Fibroblast of villous mesenchyme (primary cell): ENCODE measurements at regions not wholly inside any gene's neighbourhood (a gene's known extent, or its start where the extent isn't known, plus 50 kb on each side); places are given as distances from the start of the nearest gene placed in this dataset.
"Not testable (repeated sequence)": the region's sequence is repeated elsewhere in the genome, so short reads cannot be mapped to it uniquely, and the experiment has no call there.

Source experiments
- DNase-seq: peaks from one replicate; pipeline ENCODE4 v3.0.0-alpha.2; 2010; ENCODE audit warnings: low read depth
- H3K4me3 ChIP-seq: 2 replicates; pipeline ENCODE4 v1.5.1; 2011; ENCODE audit warnings: low read depth, mild to moderate bottlenecking, low read length
- TF ChIP-seq, protein P1 (sequence below): IDR thresholded peaks from 2 replicates; pipeline ENCODE4 v1.5.1; 2012; ENCODE audit warnings: low read depth, mild to moderate bottlenecking, low read length; ENCODE audit not compliant: insufficient read depth

- TF ChIP-seq, protein P1, sequence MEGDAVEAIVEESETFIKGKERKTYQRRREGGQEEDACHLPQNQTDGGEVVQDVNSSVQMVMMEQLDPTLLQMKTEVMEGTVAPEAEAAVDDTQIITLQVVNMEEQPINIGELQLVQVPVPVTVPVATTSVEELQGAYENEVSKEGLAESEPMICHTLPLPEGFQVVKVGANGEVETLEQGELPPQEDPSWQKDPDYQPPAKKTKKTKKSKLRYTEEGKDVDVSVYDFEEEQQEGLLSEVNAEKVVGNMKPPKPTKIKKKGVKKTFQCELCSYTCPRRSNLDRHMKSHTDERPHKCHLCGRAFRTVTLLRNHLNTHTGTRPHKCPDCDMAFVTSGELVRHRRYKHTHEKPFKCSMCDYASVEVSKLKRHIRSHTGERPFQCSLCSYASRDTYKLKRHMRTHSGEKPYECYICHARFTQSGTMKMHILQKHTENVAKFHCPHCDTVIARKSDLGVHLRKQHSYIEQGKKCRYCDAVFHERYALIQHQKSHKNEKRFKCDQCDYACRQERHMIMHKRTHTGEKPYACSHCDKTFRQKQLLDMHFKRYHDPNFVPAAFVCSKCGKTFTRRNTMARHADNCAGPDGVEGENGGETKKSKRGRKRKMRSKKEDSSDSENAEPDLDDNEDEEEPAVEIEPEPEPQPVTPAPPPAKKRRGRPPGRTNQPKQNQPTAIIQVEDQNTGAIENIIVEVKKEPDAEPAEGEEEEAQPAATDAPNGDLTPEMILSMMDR, result no peak
- no peak for DNase-seq
- H3K4me3 ChIP-seq, result no peak overlapping the region
Observed at GRCh38 chr5:25444697-25445096, 799.9 kb upstream of the CDH10 start.

DNA sequence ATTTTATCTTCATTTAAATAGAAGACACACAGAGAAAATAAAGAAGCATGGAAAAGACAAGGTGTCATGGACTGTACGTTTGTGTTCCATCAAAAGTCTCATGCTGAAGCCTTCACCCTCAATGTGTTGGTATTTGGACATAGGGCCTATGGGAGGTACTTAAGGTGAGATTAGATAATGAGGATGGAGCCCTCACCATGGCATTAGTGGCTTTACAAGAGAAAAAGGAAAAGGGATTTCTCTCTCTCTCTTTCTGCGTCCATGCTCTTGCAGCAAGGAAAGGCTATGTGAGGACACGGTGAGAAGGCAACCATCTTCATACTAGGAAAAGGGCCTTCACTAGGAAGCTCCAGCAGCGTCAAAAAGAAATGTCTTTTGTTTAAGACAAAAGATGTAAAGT, 797.0 kb upstream of the CDH10 start:
- TF ChIP-seq, protein P1, result no peak
- H3K4me3 ChIP-seq, result no peak overlapping the region
- DNase-seq, result no peak

- TF ChIP-seq, protein P1, result no peak
- no peak overlapping the region for H3K4me3 ChIP-seq
Observed at GRCh38 chr5:25439025-25439424, 794.2 kb upstream of the CDH10 start.

DNA sequence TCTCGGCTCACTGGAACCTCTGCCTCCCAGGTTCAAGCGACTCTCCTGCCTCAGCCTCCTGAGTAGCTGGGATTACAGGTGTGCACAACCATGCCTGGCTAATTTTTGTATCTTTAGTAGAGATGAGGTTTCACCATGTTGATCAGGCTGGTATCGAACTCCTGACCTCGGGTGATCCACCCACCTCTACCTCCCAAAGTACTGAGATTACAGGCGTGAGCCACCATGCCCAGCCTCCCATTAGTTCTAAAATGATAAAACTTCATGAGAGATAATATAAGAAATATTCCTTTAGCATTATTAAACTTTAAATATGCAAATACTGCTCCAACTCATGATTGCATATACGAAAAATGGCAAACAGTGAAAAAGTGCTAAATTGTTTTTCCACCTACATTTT, 793.6 kb upstream of the CDH10 start:
- not testable (repeated sequence) for H3K4me3 ChIP-seq

More at GRCh38 chr5:25439025-25439424, 794.2 kb upstream of the CDH10 start:
- DNase-seq, result no peak

GRCh38 chr5:25436452-25436851, 791.7 kb upstream of the CDH10 start:
- no peak for DNase-seq
- TF ChIP-seq, protein P1, result no peak
- no peak overlapping the region for H3K4me3 ChIP-seq

More for the DNA sequence above, 793.6 kb upstream of the CDH10 start:
- not testable (repeated sequence) for DNase-seq

- TF ChIP-seq, protein P1, result no peak
- no peak overlapping the region for H3K4me3 ChIP-seq
- no peak for DNase-seq
Observed at GRCh38 chr5:25435882-25436281, 791.1 kb upstream of the CDH10 start.

DNA sequence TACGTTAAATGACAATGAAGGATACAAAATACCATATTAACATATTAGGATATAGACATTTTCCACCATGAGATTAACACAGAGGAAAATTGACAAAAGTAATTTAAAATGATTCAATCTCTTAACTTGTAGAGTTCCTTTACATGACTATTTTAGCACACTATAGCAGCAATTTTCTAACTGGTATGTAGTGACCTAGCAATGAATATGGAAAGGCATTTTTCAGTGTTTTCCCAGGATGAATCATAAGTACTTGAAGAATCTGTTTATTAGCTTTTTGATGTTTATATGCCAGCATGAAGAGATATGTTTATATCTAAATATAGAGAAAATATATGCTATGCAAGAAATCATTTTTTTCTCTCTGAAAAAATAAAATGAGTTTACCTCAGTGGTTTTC, 782.5 kb upstream of the CDH10 start:
- TF ChIP-seq, protein P1, result no peak

More for the DNA sequence above, 782.5 kb upstream of the CDH10 start:
- no peak for DNase-seq
- H3K4me3 ChIP-seq, result no peak overlapping the region
